Stomach smooth muscle (tissue), 2 donors: ENCODE measurements at regions not wholly inside any gene's neighbourhood (a gene's known extent, or its start where the extent isn't known, plus 50 kb on each side); places are given as distances from the start of the nearest gene placed in this dataset.

Experiments
- H3K27ac ChIP-seq: one replicate; pipeline ENCODE4 v1.7.0; 2013; ENCODE audit warnings: mild to moderate bottlenecking, low read length, inconsistent platforms
- H3K27me3 ChIP-seq, 2 donors: one replicate each; pipeline ENCODE4 v1.7.0; 2013; ENCODE audit warnings: low read length in 2 of 2; ENCODE audit not compliant: insufficient read depth in 2 of 2, control insufficient read depth in 1 of 2
- H3K36me3 ChIP-seq, 2 donors: one replicate each; pipeline ENCODE4 v1.7.0; 2013; ENCODE audit warnings: low read length in 2 of 2; ENCODE audit not compliant: control insufficient read depth in 2 of 2, insufficient read depth in 2 of 2
- H3K4me1 ChIP-seq: one replicate; pipeline ENCODE4 v1.7.0; 2013; ENCODE audit warnings: low read length; ENCODE audit not compliant: control insufficient read depth, insufficient read depth
- H3K4me3 ChIP-seq, 2 donors: one replicate each; pipeline ENCODE4 v1.7.0; 2013; ENCODE audit warnings: low read length in 2 of 2
- H3K9ac ChIP-seq, 2 donors: one replicate each; pipeline ENCODE4 v1.7.0; 2013; ENCODE audit warnings: low read length in 2 of 2, mild to moderate bottlenecking in 1 of 2
- H3K9me3 ChIP-seq, 2 donors: one replicate each; pipeline ENCODE4 v1.7.0; 2013; ENCODE audit warnings: low read length in 2 of 2; ENCODE audit not compliant: control insufficient read depth in 2 of 2
- donor health status: healthy.
- donor health status: Pancreatic carcinoma.

DNA sequence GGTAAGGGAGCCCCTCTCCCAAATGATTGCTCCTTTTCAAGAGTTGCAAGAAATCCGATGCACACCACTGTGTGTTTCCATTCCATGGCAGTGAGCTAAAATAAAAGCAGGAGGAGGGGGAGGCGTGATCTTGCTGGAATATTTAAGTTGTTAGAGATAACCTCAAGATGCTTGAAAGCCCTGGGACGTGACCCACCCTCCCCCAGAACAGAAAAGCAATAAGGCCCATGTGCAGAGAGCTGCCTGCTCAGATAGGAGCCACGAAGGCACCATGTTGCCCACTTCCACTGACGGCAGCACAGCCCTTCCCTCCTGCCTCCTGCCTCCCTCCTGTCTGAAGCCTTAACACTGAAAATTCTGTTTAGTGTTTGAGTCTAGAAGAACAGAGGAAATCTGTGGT, 432.6 kb upstream of the CDH4 start:
- Histone ChIP-seq H3K9ac (no peak overlapping the region), H3K4me3 (no peak overlapping the region), H3K27ac (no peak overlapping the region), H3K9me3 (no peaks in the 10 kb centered on the region), H3K36me3 (no peaks in the 10 kb centered on the region), H3K4me1 (no peaks in the 10 kb centered on the region), H3K27me3 (no peaks in the 10 kb centered on the region)

- no peak overlapping the region for H3K4me3 ChIP-seq
- H3K9me3 ChIP-seq, result no peaks in the 10 kb centered on the region
- H3K36me3 ChIP-seq, result no peaks in the 10 kb centered on the region
- H3K9ac ChIP-seq, result no peak overlapping the region
- H3K4me1 ChIP-seq, result no peaks in the 10 kb centered on the region
- H3K27me3 ChIP-seq, result no peaks in the 10 kb centered on the region
- H3K27ac ChIP-seq, result no peak overlapping the region
Measured at GRCh38 chr20:60820149-60820548, 431.9 kb upstream of the CDH4 start.

DNA sequence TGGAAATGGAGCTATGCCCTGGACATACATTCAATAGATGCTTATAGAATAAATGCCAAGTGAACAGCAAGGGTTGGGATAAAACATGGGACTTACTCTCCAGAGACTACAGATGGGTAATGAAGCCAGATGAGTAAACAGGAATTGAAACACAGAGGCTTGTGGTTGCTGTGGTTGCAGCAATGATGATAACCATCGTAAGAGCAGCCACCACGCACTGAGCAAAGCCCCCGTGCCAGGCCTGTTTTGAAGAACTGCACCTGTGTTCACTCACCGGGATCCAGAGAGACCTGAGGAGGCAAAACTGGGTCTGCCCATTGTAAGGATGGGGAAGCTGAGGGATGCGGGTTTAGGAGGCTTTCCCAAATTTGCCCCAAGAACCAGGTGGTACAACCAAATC, 431.1 kb upstream of the CDH4 start:
- H3K9me3 ChIP-seq, result no peaks in the 10 kb centered on the region
- no peak overlapping the region for H3K9ac ChIP-seq
- no peak overlapping the region for H3K27ac ChIP-seq
- no peaks in the 10 kb centered on the region for H3K27me3 ChIP-seq
- H3K36me3 ChIP-seq, result no peaks in the 10 kb centered on the region
- H3K4me3 ChIP-seq, result no peak overlapping the region
- H3K4me1 ChIP-seq, result no peaks in the 10 kb centered on the region

DNA sequence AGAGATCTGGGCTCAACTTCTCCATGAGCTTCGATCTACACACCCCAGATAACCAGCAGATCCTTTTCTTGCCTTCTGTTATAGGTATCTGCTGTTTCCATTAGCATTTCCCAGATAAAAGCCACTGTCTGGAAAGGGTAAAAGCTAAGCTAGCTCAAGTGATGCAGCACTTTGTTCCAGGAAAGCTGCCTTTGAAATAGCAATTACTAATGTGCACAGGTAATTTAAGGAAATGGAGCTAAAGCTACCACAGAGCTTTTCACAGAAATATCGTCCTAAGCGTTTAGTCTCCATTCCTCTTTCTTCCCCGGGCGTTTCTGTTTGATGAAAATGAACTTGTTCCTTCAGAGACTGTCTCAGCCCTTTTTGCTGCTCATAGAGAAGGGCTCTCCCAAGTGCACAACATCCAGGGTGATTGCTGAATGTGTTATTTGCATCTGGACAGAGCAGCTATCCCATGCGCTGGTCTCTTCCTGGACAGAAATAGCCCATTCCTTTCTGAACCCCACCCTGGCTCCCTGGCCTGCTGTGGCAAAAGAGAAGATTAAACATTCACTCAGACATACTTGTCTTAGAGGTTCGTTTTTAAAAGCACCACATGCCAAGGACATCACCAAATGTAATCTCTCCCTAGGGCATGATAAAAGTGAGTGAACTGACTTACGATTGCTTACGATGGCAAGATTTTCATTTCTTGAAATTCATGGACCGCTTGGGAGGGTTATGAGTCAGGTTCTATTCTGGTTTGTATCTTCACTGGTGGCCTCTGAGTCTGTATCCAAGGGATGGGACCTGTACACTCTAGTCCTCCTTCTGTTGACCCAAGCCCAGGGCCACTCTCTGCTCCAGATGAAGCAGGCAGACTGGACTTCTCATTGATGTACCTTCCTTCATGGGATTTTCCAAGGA, 429.1 kb upstream of the CDH4 start:
- H3K27ac ChIP-seq, result no peak overlapping the region
- no peaks in the 10 kb centered on the region for H3K9me3 ChIP-seq
- H3K4me3 ChIP-seq, result no peak overlapping the region
- no peaks in the 10 kb centered on the region for H3K36me3 ChIP-seq
- no peak overlapping the region for H3K9ac ChIP-seq
- H3K4me1 ChIP-seq, result no peaks in the 10 kb centered on the region
- H3K27me3 ChIP-seq, result no peaks in the 10 kb centered on the region

- Histone ChIP-seq H3K9me3 (peaks cover 3% of the 10 kb centered on the region in 2 donors), H3K9ac (no peak overlapping the region), H3K4me3 (no peak overlapping the region), H3K27me3 (no peaks in the 10 kb centered on the region), H3K4me1 (no peaks in the 10 kb centered on the region), H3K36me3 (no peaks in the 10 kb centered on the region), H3K27ac (no peak overlapping the region)
Measured at GRCh38 chr20:60835876-60836275, 416.2 kb upstream of the CDH4 start.

DNA sequence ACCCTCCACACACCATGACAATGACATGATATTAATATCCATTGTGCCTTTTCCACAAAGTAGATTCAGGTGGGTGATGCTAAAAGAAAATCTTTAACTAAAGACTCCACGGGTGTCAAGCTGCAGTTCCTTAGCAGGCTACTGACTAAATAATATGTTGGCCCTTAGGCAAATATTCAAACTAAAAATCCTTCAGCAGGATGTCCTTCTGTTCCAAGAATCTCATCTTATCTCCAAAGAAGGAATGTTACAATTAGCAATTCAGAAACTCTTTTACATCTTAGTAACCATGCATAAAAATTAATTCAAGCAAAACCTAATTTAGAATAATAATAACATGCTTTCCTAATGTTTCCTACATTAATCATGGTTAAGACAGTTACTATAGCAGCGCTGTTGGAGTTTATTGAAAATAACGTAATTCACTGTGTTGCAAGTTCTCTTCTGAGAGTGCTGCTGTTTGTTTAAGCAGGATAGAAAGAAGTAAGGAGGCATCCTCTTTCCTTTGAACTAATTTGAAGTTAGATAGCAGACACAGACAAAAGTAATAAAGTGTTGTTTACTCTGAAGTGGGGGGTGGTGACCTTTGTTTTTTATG, 414.8 kb upstream of the CDH4 start:
- H3K27ac ChIP-seq, result no peak overlapping the region
- no peaks in the 10 kb centered on the region for H3K36me3 ChIP-seq
- no peak overlapping the region for H3K4me3 ChIP-seq
- no peak overlapping the region for H3K9ac ChIP-seq
- H3K4me1 ChIP-seq, result no peaks in the 10 kb centered on the region
- H3K27me3 ChIP-seq, result no peaks in the 10 kb centered on the region
- H3K9me3 ChIP-seq, result peaks cover 0 to 3% of the 10 kb centered on the region in 2 donors

GRCh38 chr20:60838297-60838696, 413.8 kb upstream of the CDH4 start:
- no peak overlapping the region for H3K9ac ChIP-seq
- no peaks in the 10 kb centered on the region for H3K27me3 ChIP-seq
- no peaks in the 10 kb centered on the region for H3K4me1 ChIP-seq
- no peak overlapping the region for H3K4me3 ChIP-seq
- no peaks in the 10 kb centered on the region for H3K36me3 ChIP-seq
- peaks cover 0 to 3% of the 10 kb centered on the region in 2 donors for H3K9me3 ChIP-seq
- no peak overlapping the region for H3K27ac ChIP-seq

GRCh38 chr20:60840971-60841370, 411.1 kb upstream of the CDH4 start:
- Histone ChIP-seq H3K9me3 (peaks cover 0 to 3% of the 10 kb centered on the region in 2 donors), H3K36me3 (no peaks in the 10 kb centered on the region), H3K4me3 (no peak overlapping the region), H3K27ac (no peak overlapping the region), H3K4me1 (no peaks in the 10 kb centered on the region), H3K9ac (no peak overlapping the region), H3K27me3 (no peaks in the 10 kb centered on the region)

- Histone ChIP-seq H3K27ac (no peak overlapping the region), H3K9ac (no peak overlapping the region)
Measured at GRCh38 chr20:60845146-60845545, 406.9 kb upstream of the CDH4 start.

GRCh38 chr20:60851826-60852704, 400.0 kb upstream of the CDH4 start:
- Histone ChIP-seq H3K27ac (no peak overlapping the region), H3K9ac (no peak overlapping the region), H3K36me3 (no peaks in the 10 kb centered on the region), H3K9me3 (peaks cover 7 to 10% of the 10 kb centered on the region in 2 donors), H3K4me3 (no peak overlapping the region), H3K4me1 (no peaks in the 10 kb centered on the region), H3K27me3 (peaks cover 2 to 3% of the 10 kb centered on the region in 2 donors)

More at GRCh38 chr20:60845146-60845545, 406.9 kb upstream of the CDH4 start:
- no peaks in the 10 kb centered on the region for H3K4me1 ChIP-seq
- H3K36me3 ChIP-seq, result no peaks in the 10 kb centered on the region
- peaks cover 0 to under 1% of the 10 kb centered on the region in 2 donors for H3K9me3 ChIP-seq
- peaks cover 0 to 2% of the 10 kb centered on the region in 2 donors for H3K27me3 ChIP-seq
- no peak overlapping the region for H3K4me3 ChIP-seq
